Choroid plexus epithelial cell (primary cell): ENCODE measurements at regions not wholly inside any gene's neighbourhood (a gene's known extent, or its start where the extent isn't known, plus 50 kb on each side); places are given as distances from the start of the nearest gene placed in this dataset.

Source experiments
- DNase-seq: peaks from one replicate; pipeline ENCODE4 v3.0.0-alpha.2; 2010; ENCODE audit warnings: low read depth
- H3K4me3 ChIP-seq: 2 replicates; pipeline ENCODE4 v1.5.1; 2011; ENCODE audit warnings: low read depth, mild to moderate bottlenecking, control low read depth, low read length, moderate library complexity
- TF ChIP-seq, protein P1 (sequence below): conservative IDR thresholded peaks from 2 replicates; pipeline ENCODE4 v1.5.1; 2011; ENCODE audit warnings: low read depth, mild to moderate bottlenecking, control low read depth, inconsistent platforms, low read length, moderate library complexity

DNA sequence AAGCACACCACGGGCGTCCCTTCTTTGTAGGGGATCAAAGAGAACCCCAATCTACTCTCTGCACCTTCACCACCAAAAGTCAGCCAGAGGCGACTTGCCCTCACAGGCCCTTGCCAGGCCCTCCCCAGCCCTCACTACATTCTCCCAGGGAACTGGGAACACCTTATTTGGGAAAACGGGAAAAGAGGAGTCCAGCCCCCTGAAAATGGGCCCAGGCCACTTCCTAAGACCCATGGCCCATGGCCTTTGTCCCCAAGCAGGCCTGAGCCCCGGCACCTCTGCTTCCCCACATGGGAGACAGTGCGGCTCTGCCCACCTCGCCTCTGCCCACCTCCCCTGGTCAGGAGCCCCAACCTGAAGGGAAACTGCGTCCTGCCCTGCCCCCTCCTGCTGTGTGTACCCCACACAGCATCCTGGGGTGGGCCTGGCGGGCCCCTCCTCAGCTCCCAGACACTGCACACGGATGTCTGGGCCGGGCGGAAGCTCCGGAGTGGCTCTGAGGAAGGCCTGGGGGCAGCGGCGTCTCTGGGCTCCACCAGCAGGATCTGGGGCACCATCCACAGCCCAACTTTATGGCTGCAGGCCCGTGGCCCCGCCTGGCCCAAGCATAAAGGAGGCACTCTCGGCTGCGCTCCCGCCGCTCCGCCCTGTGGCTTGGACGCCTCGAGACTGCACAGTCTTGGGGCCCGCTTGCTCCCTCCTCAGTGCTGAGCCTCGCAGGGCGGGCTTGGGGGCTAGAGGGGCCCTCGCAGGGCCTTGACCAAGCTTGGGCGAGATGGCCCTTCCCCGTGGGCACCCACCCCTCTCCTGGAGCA lies 70.3 kb upstream of the GPC1 start:
- H3K4me3 ChIP-seq, result no peak overlapping the region
- TF ChIP-seq, protein P1, sequence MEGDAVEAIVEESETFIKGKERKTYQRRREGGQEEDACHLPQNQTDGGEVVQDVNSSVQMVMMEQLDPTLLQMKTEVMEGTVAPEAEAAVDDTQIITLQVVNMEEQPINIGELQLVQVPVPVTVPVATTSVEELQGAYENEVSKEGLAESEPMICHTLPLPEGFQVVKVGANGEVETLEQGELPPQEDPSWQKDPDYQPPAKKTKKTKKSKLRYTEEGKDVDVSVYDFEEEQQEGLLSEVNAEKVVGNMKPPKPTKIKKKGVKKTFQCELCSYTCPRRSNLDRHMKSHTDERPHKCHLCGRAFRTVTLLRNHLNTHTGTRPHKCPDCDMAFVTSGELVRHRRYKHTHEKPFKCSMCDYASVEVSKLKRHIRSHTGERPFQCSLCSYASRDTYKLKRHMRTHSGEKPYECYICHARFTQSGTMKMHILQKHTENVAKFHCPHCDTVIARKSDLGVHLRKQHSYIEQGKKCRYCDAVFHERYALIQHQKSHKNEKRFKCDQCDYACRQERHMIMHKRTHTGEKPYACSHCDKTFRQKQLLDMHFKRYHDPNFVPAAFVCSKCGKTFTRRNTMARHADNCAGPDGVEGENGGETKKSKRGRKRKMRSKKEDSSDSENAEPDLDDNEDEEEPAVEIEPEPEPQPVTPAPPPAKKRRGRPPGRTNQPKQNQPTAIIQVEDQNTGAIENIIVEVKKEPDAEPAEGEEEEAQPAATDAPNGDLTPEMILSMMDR, result no peak
- no peak for DNase-seq

DNA sequence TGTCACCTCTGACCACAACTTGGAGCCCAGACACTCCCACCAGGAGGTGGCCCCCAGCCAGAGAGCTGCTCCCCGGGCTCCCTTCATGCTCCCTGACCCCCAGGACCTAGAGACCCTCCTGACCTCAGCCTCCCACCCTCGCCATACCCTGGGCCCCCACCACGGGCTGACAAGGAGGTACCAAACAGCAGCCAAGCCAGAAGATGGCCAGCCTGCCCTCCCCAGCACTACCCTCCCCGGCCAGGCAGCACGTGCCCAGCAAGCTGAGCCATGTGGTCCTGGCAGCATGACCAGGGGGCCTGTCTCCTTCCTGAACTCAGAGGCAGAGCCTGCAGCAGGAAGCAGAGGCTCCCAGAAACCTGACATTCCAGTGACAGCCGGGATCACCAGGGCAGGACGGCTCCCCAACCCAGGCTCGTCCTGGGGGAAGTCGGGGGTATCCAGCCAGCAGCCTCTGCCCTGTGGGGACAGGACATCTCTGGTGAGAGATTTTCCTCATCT lies 69.4 kb upstream of the GPC1 start:
- no peak for DNase-seq
- H3K4me3 ChIP-seq, result no peak overlapping the region
- TF ChIP-seq, protein P1, result no peak

DNA sequence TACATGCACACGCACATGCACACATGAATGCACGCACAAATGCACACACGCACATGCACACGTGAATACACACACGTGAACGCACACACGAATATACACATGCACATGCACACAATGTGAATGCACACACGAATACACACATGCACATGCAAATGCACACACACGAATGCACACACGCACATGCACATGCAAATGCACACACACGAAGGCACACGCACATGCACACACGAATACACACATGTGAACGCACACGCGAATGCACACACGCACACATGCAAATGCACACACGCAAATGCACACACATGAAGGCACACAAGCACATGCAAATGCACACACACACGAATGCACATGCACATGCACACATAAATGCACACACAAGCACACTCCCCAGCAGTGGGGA lies 68.6 kb upstream of the GPC1 start:
- TF ChIP-seq, protein P1, result no peak
- no peak for DNase-seq

DNA sequence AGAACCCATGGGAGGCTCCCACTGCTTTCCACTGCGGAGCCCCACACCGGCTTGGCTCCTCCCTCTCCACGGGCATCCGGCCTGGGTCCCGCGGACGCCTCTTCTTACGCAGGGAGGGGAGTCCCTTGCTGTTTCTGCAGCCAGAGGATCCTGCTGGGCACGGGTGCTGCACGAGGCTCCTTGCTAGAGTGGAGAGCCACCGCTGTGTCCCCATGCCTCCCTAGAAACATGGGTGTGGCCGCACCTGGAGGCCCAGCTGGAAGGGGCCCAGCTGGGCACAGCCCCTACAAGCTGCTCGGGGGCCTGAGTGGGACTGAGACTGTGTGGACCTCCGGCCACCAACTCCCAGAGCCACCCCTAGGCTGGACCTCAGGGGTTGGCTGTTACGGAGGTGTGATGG lies 67.7 kb upstream of the GPC1 start:
- TF ChIP-seq, protein P1, result no peak
- no peak overlapping the region for H3K4me3 ChIP-seq
- no peak for DNase-seq

More for the DNA sequence above, 68.6 kb upstream of the GPC1 start:
- H3K4me3 ChIP-seq, result no peak overlapping the region

DNA sequence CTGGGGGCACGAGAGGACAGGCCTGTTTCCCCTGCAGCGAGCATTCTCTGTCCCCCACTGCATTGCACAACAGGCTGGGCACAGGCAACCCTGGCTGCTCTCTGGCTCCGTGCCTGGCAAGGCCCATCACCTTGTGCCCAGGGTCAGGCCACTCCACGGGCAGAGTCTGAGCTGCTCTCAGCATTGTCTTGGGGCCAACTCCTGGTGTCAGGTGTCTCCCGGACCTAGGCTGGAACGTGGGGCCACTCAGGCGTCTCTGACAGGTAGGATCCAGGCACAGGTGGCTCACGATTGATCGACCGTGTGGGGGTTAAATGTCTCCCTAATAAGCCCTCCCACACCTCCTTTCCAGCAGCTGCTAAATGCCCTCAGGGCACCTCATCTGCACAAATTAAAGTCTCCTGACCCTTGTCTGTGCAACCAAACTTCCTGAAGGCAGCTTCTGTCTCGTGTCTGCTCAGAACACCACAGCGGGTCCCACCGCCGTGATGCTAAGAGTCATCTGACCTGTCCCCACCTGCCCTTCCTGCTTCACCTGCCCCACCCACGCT lies 66.6 kb upstream of the GPC1 start:
- H3K4me3 ChIP-seq, result no peak overlapping the region
- DNase-seq, result no peak
- TF ChIP-seq, protein P1, result no peak

DNA sequence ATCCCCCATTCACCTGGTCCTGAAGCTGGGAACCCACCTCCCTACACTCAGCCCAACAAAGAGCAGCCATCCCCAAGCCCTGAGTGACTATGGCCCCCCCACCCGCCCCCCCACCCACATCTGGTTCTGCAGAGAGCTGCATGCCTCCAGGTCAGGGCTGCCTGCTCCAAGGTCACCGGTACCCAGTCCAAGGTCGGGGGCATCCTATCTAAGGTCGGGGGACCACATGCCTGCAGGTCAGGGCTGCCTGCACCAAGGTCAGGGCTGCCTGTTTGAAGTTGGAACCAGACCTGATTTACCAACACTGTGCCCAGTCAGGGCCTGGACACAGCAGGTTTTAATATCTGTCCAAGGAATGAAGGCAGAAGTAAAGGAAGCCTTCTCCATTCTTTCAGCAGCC lies 66.1 kb upstream of the GPC1 start:
- TF ChIP-seq, protein P1, result no peak
- H3K4me3 ChIP-seq, result no peak overlapping the region
- DNase-seq, result no peak
